ENCODE measurements at regions not wholly inside any gene's neighbourhood (a gene's known extent, or its start where the extent isn't known, plus 50 kb on each side); places are given as distances from the start of the nearest gene placed in this dataset.
"Not testable (repeated sequence)": the region's sequence is repeated elsewhere in the genome, so short reads cannot be mapped to it uniquely, and the experiment has no call there.

GRCh38 chr1:817071-817599 lies 106.6 kb upstream of the SAMD11 start:
- H3K14ac ChIP-seq (ENCODE audit: low read length); H2BK15ac ChIP-seq (ENCODE audit: low read length); H2BK5ac ChIP-seq (ENCODE audit: low read length); H3K23ac ChIP-seq (ENCODE audit: low read depth, low read length, poor library complexity); H3K4me1 ChIP-seq (ENCODE audit: control insufficient read depth in 2 of 2, insufficient read depth in 1 of 2, low read depth in 1 of 2, low read length in 2 of 2); H4K91ac ChIP-seq (ENCODE audit: low read depth, low read length, poor library complexity); H3K9me3 ChIP-seq (replicated peaks in 1 of 2; ENCODE audit: control insufficient read depth in 2 of 2, insufficient read depth in 1 of 2, low read depth in 1 of 2, low read length in 2 of 2); H3K27me3 ChIP-seq (ENCODE audit: control insufficient read depth in 3 of 3, insufficient read depth in 3 of 3, low read depth in 1 of 3, low read length in 3 of 3); H3K27ac ChIP-seq (replicated peaks; ENCODE audit: low read length); H2BK120ac ChIP-seq (ENCODE audit: low read depth, low read length); H3K18ac ChIP-seq (ENCODE audit: low read length); H3K36me3 ChIP-seq (replicated peaks in 1 of 2; ENCODE audit: control insufficient read depth in 2 of 2, insufficient read depth in 2 of 2, low read length in 2 of 2); H3K79me1 ChIP-seq (ENCODE audit: low read depth, low read length); H2AK5ac ChIP-seq (ENCODE audit: low read depth, low read length); H3K4me2 ChIP-seq (ENCODE audit: insufficient read depth, low read length, poor library complexity, severe bottlenecking); H4K8ac ChIP-seq (ENCODE audit: low read depth, low read length); DNase-seq (ENCODE audit: low spot score); H2BK12ac ChIP-seq (ENCODE audit: low read length); H2AFZ ChIP-seq (ENCODE audit: low read length); H3K9ac ChIP-seq (ENCODE audit: low read depth, low read length, poor library complexity); H3K4me3 ChIP-seq (ENCODE audit: low read length in 2 of 2); H3K4ac ChIP-seq (ENCODE audit: low read length): not testable (repeated sequence)
- WGBS, 2 donors (ENCODE audit: extremely low coverage in 2 of 2, insufficient read length in 2 of 2, insufficient replicate concordance in 1 of 2): no CpG with 5 or more reads among the region's 14 CpGs

GRCh38 chr1:817658-818617 lies 105.8 kb upstream of the SAMD11 start:
- H4K91ac ChIP-seq (ENCODE audit: low read depth, low read length, poor library complexity); H3K23ac ChIP-seq (ENCODE audit: low read depth, low read length, poor library complexity); H2BK5ac ChIP-seq (ENCODE audit: low read length); H3K4me3 ChIP-seq (ENCODE audit: low read length in 2 of 2); H2AFZ ChIP-seq (ENCODE audit: low read length); DNase-seq (ENCODE audit: low spot score); H3K9ac ChIP-seq (ENCODE audit: low read depth, low read length, poor library complexity); H3K4me2 ChIP-seq (ENCODE audit: insufficient read depth, low read length, poor library complexity, severe bottlenecking); H2AK5ac ChIP-seq (ENCODE audit: low read depth, low read length); H3K9me3 ChIP-seq (replicated peaks in 1 of 2; ENCODE audit: control insufficient read depth in 2 of 2, insufficient read depth in 1 of 2, low read depth in 1 of 2, low read length in 2 of 2); H2BK15ac ChIP-seq (ENCODE audit: low read length); H3K79me1 ChIP-seq (ENCODE audit: low read depth, low read length); H3K4ac ChIP-seq (ENCODE audit: low read length); H4K8ac ChIP-seq (ENCODE audit: low read depth, low read length); H3K36me3 ChIP-seq (replicated peaks in 1 of 2; ENCODE audit: control insufficient read depth in 2 of 2, insufficient read depth in 2 of 2, low read length in 2 of 2); H3K18ac ChIP-seq (ENCODE audit: low read length); H2BK120ac ChIP-seq (ENCODE audit: low read depth, low read length); H3K14ac ChIP-seq (ENCODE audit: low read length); H3K4me1 ChIP-seq (ENCODE audit: control insufficient read depth in 2 of 2, insufficient read depth in 1 of 2, low read depth in 1 of 2, low read length in 2 of 2); H3K27me3 ChIP-seq (ENCODE audit: control insufficient read depth in 3 of 3, insufficient read depth in 3 of 3, low read depth in 1 of 3, low read length in 3 of 3); H2BK12ac ChIP-seq (ENCODE audit: low read length); H3K27ac ChIP-seq (replicated peaks; ENCODE audit: low read length): not testable (repeated sequence)
- no CpG with 5 or more reads among the region's 20 CpGs for WGBS, 2 donors (ENCODE audit: extremely low coverage in 2 of 2, insufficient read length in 2 of 2, insufficient replicate concordance in 1 of 2)

- Histone ChIP-seq H4K8ac (ENCODE audit: low read depth, low read length) (no peak overlapping the region), H3K14ac (ENCODE audit: low read length) (no peak overlapping the region), H3K9ac (ENCODE audit: low read depth, low read length, poor library complexity) (no peak overlapping the region), H2BK120ac (ENCODE audit: low read depth, low read length) (no peak overlapping the region), H2BK15ac (ENCODE audit: low read length) (no peak overlapping the region), H3K4me2 (ENCODE audit: insufficient read depth, low read length, poor library complexity, severe bottlenecking) (no peak overlapping the region), H3K4me1 (ENCODE audit: control insufficient read depth in 2 of 2, insufficient read depth in 1 of 2, low read depth in 1 of 2, low read length in 2 of 2) (no peaks in the 10 kb centered on the region), H3K79me1 (ENCODE audit: low read depth, low read length) (peaks cover 3% of the 10 kb centered on the region), H4K91ac (ENCODE audit: low read depth, low read length, poor library complexity) (no peak overlapping the region), H3K27me3 (ENCODE audit: control insufficient read depth in 3 of 3, insufficient read depth in 3 of 3, low read depth in 1 of 3, low read length in 3 of 3) (no peaks in the 10 kb centered on the region), H3K4me3 (ENCODE audit: low read length in 2 of 2) (no peak overlapping the region), H3K4ac (ENCODE audit: low read length) (no peak overlapping the region), H3K18ac (ENCODE audit: low read length) (no peak overlapping the region), H2AK5ac (ENCODE audit: low read depth, low read length) (no peak overlapping the region), H3K23ac (ENCODE audit: low read depth, low read length, poor library complexity) (no peak overlapping the region), H2AFZ (ENCODE audit: low read length) (no peak overlapping the region), H2BK5ac (ENCODE audit: low read length) (no peak overlapping the region), H2BK12ac (ENCODE audit: low read length) (no peak overlapping the region), H3K9me3 (replicated peaks in 1 of 2; ENCODE audit: control insufficient read depth in 2 of 2, insufficient read depth in 1 of 2, low read depth in 1 of 2, low read length in 2 of 2) (no peaks in the 10 kb centered on the region), H3K36me3 (replicated peaks in 1 of 2; ENCODE audit: control insufficient read depth in 2 of 2, insufficient read depth in 2 of 2, low read length in 2 of 2) (no peaks in the 10 kb centered on the region), H3K27ac (replicated peaks; ENCODE audit: low read length) (no peak overlapping the region)
- no CpG with 5 or more reads among the region's 13 CpGs for WGBS, 2 donors (ENCODE audit: extremely low coverage in 2 of 2, insufficient read length in 2 of 2, insufficient replicate concordance in 1 of 2)
- no peak for DNase-seq (ENCODE audit: low spot score)
Measured at GRCh38 chr1:818618-819291, 105.0 kb upstream of the SAMD11 start.

GRCh38 chr1:820962-821361 lies 102.8 kb upstream of the SAMD11 start:
- no peak for DNase-seq (ENCODE audit: low spot score)
- Histone ChIP-seq H3K4me3 (ENCODE audit: low read length in 2 of 2) (no peak overlapping the region), H3K79me1 (ENCODE audit: low read depth, low read length) (peaks cover 5% of the 10 kb centered on the region), H3K9ac (ENCODE audit: low read depth, low read length, poor library complexity) (peak overlapping the region; percentile 45), H3K4me1 (ENCODE audit: control insufficient read depth in 2 of 2, insufficient read depth in 1 of 2, low read depth in 1 of 2, low read length in 2 of 2) (no peaks in the 10 kb centered on the region), H2AFZ (ENCODE audit: low read length) (no peak overlapping the region), H3K4me2 (ENCODE audit: insufficient read depth, low read length, poor library complexity, severe bottlenecking) (no peak overlapping the region), H3K36me3 (replicated peaks in 1 of 2; ENCODE audit: control insufficient read depth in 2 of 2, insufficient read depth in 2 of 2, low read length in 2 of 2) (no peaks in the 10 kb centered on the region), H4K8ac (ENCODE audit: low read depth, low read length) (no peak overlapping the region), H2BK15ac (ENCODE audit: low read length) (no peak overlapping the region), H3K9me3 (replicated peaks in 1 of 2; ENCODE audit: control insufficient read depth in 2 of 2, insufficient read depth in 1 of 2, low read depth in 1 of 2, low read length in 2 of 2) (no peaks in the 10 kb centered on the region), H2AK5ac (ENCODE audit: low read depth, low read length) (no peak overlapping the region), H3K18ac (ENCODE audit: low read length) (no peak overlapping the region), H2BK5ac (ENCODE audit: low read length) (no peak overlapping the region), H3K27ac (replicated peaks; ENCODE audit: low read length) (no peak overlapping the region), H3K14ac (ENCODE audit: low read length) (no peak overlapping the region), H3K4ac (ENCODE audit: low read length) (no peak overlapping the region), H4K91ac (ENCODE audit: low read depth, low read length, poor library complexity) (no peak overlapping the region), H2BK12ac (ENCODE audit: low read length) (no peak overlapping the region), H3K27me3 (ENCODE audit: control insufficient read depth in 3 of 3, insufficient read depth in 3 of 3, low read depth in 1 of 3, low read length in 3 of 3) (no peaks in the 10 kb centered on the region), H3K23ac (ENCODE audit: low read depth, low read length, poor library complexity) (peak overlapping the region; percentile 23), H2BK120ac (ENCODE audit: low read depth, low read length) (no peak overlapping the region)
- WGBS, 2 donors (ENCODE audit: extremely low coverage in 2 of 2, insufficient read length in 2 of 2, insufficient replicate concordance in 1 of 2): no CpG with 5 or more reads among the region's 7 CpGs

All from neuronal stem cell (in vitro differentiated cells).